ENCODE measurements at regions not wholly inside any gene's neighbourhood (a gene's known extent, or its start where the extent isn't known, plus 50 kb on each side); places are given as distances from the start of the nearest gene placed in this dataset.

DNA sequence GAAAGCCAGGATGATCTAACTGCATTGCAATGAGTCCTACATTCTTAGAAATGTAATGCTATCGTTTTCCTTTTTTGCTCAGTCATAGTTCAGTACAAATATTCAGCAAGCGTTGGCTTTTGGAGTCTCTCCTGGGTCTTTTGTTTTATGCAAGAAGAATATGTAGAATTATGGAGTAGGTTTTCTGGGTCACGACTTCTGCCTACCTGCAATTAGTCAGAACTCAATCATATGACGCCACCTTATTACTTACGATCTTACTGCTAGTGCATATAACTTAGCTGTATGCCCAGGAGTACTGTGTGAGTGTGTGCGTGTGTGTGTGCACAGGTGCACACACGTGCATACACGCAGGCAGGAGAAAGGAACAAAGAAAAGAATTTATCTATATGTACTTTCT, 640.2 kb downstream of the STK39 start:
- no peak overlapping the region for H3K4me3 ChIP-seq (ENCODE audit: low read depth, low read length)
- TF ChIP-seq CTCF (IDR thresholded peaks at IDR 0.05; ENCODE audit: low read depth, low read length): no peak

- no peak for TF ChIP-seq CTCF (IDR thresholded peaks at IDR 0.05; ENCODE audit: low read depth, low read length)
- H3K4me3 ChIP-seq (ENCODE audit: low read depth, low read length): no peak overlapping the region
Measured at GRCh38 chr2:167602122-167602521, 645.3 kb downstream of the STK39 start.

- H3K4me3 ChIP-seq (ENCODE audit: low read depth, low read length): no peak overlapping the region
- TF ChIP-seq CTCF (IDR thresholded peaks at IDR 0.05; ENCODE audit: low read depth, low read length): no peak
Measured at GRCh38 chr2:167599219-167599618, 648.2 kb downstream of the STK39 start.

GRCh38 chr2:167595839-167596471, 651.4 kb downstream of the STK39 start:
- TF ChIP-seq CTCF (IDR thresholded peaks at IDR 0.05; ENCODE audit: low read depth, low read length): no peak
- H3K4me3 ChIP-seq (ENCODE audit: low read depth, low read length): no peak overlapping the region

GRCh38 chr2:167595021-167595420, 652.4 kb downstream of the STK39 start:
- TF ChIP-seq CTCF (IDR thresholded peaks at IDR 0.05; ENCODE audit: low read depth, low read length): no peak
- H3K4me3 ChIP-seq (ENCODE audit: low read depth, low read length): no peak overlapping the region

- H3K4me3 ChIP-seq (ENCODE audit: low read depth, low read length): no peak overlapping the region
- TF ChIP-seq CTCF (IDR thresholded peaks at IDR 0.05; ENCODE audit: low read depth, low read length): no peak
Measured at GRCh38 chr2:167592441-167592840, 655.0 kb downstream of the STK39 start.

DNA sequence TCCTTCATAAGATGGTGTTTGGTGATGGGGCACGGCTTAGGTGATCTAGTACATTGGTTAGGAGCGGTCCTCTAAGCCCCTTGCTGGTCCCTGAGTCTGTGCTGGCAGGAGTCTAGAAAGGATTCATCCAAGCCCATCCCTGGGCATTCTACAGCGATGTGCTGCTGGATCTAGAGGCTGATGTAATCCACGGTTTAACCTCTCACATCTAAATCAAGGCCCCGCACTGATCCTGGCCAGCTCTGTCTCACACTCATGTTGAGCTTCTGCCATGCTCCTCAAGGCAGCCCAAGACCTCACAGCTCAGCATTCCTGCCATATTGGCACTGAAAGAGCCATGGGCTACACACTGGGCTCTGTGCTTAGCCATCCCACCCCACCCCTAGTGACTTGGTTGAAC, 664.8 kb downstream of the STK39 start:
- TF ChIP-seq CTCF (IDR thresholded peaks at IDR 0.05; ENCODE audit: low read depth, low read length): no peak
- H3K4me3 ChIP-seq (ENCODE audit: low read depth, low read length): no peak overlapping the region

Data from WI38 (cell line).